RWPE2 (cell line): ENCODE measurements at regions not wholly inside any gene's neighbourhood (a gene's known extent, or its start where the extent isn't known, plus 50 kb on each side); places are given as distances from the start of the nearest gene placed in this dataset.

ENCODE experiments used
- ATAC-seq: fragments of 200-7000 bp; cut with Tn5 transposase; 3 replicates; pipeline ENCODE4 v1.9.1; 2021; ENCODE audit warnings: low read depth
- DNase-seq: peaks from one replicate; pipeline ENCODE4 v3.0.0-alpha.2; 2020; ENCODE audit warnings: low spot score
- H3K27ac ChIP-seq: fragments of 450-650 bp; 2 replicates; pipeline ENCODE4 v1.5.1; 2017; ENCODE audit warnings: mild to moderate bottlenecking; ENCODE audit not compliant: poor library complexity, severe bottlenecking
- H3K27me3 ChIP-seq: fragments of 250-450 bp; sonication (Bioruptor Pico); 2 replicates; pipeline ENCODE4 v1.5.1; 2021; ENCODE audit warnings: mild to moderate bottlenecking, moderate library complexity; ENCODE audit not compliant: insufficient read depth, poor library complexity, severe bottlenecking
- H3K36me3 ChIP-seq: fragments of 250-450 bp; sonication (Bioruptor Pico); 2 replicates; pipeline ENCODE4 v1.5.1; 2020; ENCODE audit warnings: low read depth, mild to moderate bottlenecking, moderate library complexity
- H3K4me1 ChIP-seq: fragments of 250-450 bp; sonication (Bioruptor Pico); 2 replicates; pipeline ENCODE4 v1.5.1; 2021; ENCODE audit warnings: mild to moderate bottlenecking, moderate library complexity; ENCODE audit not compliant: insufficient read depth, poor library complexity, severe bottlenecking
- H3K4me3 ChIP-seq: fragments of 250-450 bp; sonication (Bioruptor Pico); 2 replicates; pipeline ENCODE4 v1.5.1; 2021; ENCODE audit warnings: mild to moderate bottlenecking, moderate library complexity; ENCODE audit not compliant: severe bottlenecking
- H3K9me3 ChIP-seq: fragments of 250-450 bp; sonication (Bioruptor Pico); 2 replicates; pipeline ENCODE4 v1.5.1; 2021; ENCODE audit warnings: mild to moderate bottlenecking, moderate library complexity; ENCODE audit not compliant: severe bottlenecking
- CTCF ChIP-seq: fragments of 450-650 bp; IDR thresholded peaks from one replicate; pipeline ENCODE4 v1.5.1; 2017; ENCODE audit warnings: mild to moderate bottlenecking, moderate library complexity; ENCODE audit not compliant: poor library complexity, severe bottlenecking

DNA sequence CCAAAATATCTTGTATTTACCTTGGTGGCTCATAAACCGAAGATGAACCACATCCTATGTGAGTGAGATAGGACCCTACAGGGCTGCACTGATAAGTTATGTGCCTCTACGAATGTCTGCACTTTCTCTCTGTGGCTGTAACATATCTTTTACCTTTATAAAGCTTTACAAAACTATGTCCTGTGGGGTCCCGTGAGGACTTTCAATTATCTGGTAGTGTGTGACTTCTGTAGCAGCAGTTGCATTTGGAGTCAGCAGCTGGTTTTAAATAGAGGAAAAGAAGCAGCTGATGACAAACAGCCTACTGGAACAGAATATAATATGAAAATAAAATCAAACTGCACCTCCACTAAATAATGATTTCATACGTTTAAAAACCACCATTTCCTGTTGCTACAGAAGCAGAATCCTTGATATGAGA is 222.4 kb upstream of the GNAI1 start:
- TF ChIP-seq CTCF = no peak
- DNase-seq = no peak

DNA sequence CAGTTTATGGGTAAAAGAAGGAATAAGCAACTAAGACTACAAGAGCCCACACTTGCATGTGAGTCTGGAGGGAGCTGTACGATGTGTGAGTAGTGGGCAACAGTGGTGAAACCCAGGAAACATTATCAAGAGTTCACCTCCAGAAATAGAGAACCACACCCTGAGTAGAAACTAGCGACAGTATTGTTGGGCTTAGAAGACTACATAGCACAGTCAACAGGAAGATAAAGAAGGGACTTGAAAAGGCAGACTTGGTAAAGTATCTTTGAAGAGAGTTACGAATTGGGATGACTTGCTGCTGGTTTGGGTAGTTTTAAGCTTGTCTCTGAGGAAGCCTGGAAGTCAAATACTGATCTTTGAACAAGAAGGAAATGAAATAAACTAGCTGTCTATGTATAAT is 223.2 kb upstream of the GNAI1 start:
- H3K4me1 ChIP-seq = no peaks in the 10 kb centered on the region
- no peak overlapping the region for H3K4me3 ChIP-seq
- no peak for ATAC-seq
- H3K27me3 ChIP-seq = no peaks in the 10 kb centered on the region
- H3K9me3 ChIP-seq = no peaks in the 10 kb centered on the region
- no peaks in the 10 kb centered on the region for H3K36me3 ChIP-seq
- TF ChIP-seq CTCF = no peak
- no peak for DNase-seq
- H3K27ac ChIP-seq = no peak overlapping the region

More for the DNA sequence above, 222.4 kb upstream of the GNAI1 start:
- H3K27me3 ChIP-seq = no peaks in the 10 kb centered on the region
- no peaks in the 10 kb centered on the region for H3K9me3 ChIP-seq
- no peak overlapping the region for H3K27ac ChIP-seq
- no peak overlapping the region for H3K4me3 ChIP-seq
- no peaks in the 10 kb centered on the region for H3K4me1 ChIP-seq
- H3K36me3 ChIP-seq = no peaks in the 10 kb centered on the region
- ATAC-seq = no peak

DNA sequence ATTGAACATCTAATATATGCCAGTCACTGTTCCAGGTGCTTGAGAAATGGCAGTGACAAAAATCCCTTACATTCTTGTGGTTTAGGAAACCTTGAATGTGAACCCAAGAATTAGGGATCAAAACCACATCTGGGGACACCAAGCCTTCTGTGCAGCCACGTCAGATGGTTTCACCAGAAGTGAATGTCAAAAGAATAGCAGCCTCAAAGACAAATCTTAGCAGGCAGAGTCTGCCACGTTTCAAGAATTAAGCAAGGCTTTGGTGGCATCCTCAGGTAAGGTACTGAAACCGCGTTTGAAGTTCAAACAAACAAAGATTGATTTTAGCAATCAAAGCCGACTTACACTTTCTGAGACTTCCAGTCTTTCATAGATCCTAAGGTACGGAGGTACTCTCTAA is 225.5 kb upstream of the GNAI1 start:
- TF ChIP-seq CTCF = no peak
- ATAC-seq (no peak), DNase-seq (no peak)
- H3K36me3 ChIP-seq = no peaks in the 10 kb centered on the region
- no peaks in the 10 kb centered on the region for H3K4me1 ChIP-seq
- no peak overlapping the region for H3K4me3 ChIP-seq
- no peak overlapping the region for H3K27ac ChIP-seq
- no peaks in the 10 kb centered on the region for H3K9me3 ChIP-seq
- no peaks in the 10 kb centered on the region for H3K27me3 ChIP-seq

DNA sequence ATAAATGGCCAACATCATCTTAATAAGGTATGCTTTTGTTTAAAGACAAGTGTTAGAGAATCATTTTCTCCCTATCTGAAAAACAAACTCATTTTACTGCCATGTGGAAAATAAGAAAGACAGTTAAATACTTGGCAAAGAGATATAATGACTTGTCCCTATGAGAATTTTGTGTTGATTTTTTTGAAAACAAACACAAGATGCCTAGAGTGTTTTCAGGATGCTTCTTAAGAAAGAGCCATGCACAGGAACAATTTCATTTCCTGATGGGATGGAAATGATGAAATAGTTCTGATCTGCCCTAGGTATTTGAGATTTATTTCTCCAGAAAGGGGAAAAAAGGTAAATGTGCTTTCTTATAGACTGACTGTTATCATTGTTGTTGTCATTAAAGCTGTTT is 237.5 kb upstream of the GNAI1 start:
- Histone ChIP-seq H3K9me3 (no peaks in the 10 kb centered on the region), H3K27me3 (no peaks in the 10 kb centered on the region), H3K27ac (no peak overlapping the region), H3K36me3 (no peaks in the 10 kb centered on the region), H3K4me3 (no peak overlapping the region), H3K4me1 (no peaks in the 10 kb centered on the region)
- DNase-seq (no peak), ATAC-seq (no peak)
- no peak for TF ChIP-seq CTCF

GRCh38 chr7:79893991-79894390 is 240.6 kb upstream of the GNAI1 start:
- TF ChIP-seq CTCF = no peak

More at GRCh38 chr7:79893991-79894390, 240.6 kb upstream of the GNAI1 start:
- no peaks in the 10 kb centered on the region for H3K27me3 ChIP-seq
- no peaks in the 10 kb centered on the region for H3K9me3 ChIP-seq
- DNase-seq (no peak), ATAC-seq (no peak)
- H3K27ac ChIP-seq = no peak overlapping the region
- no peaks in the 10 kb centered on the region for H3K4me1 ChIP-seq
- H3K4me3 ChIP-seq = no peak overlapping the region
- H3K36me3 ChIP-seq = no peaks in the 10 kb centered on the region
